ENCODE measurements at regions not wholly inside any gene's neighbourhood (a gene's known extent, or its start where the extent isn't known, plus 50 kb on each side); places are given as distances from the start of the nearest gene placed in this dataset.

- H3K27ac Mint-ChIP-seq, result no peak overlapping the region
- no peak overlapping the region for H3K4me3 Mint-ChIP-seq (ENCODE audit: low read depth)
Observed at GRCh38 chr13:106986687-106987426, 418.9 kb upstream of the ARGLU1 start.

GRCh38 chr13:106986033-106986484, 418.1 kb upstream of the ARGLU1 start:
- Mint-ChIP-seq H3K27ac (no peak overlapping the region), H3K4me3 (ENCODE audit: low read depth) (no peak overlapping the region), H3K4me1 (ENCODE audit: low read depth) (peaks cover 14% of the 10 kb centered on the region), H3K27me3 (no peaks in the 10 kb centered on the region), H3K9me3 (ENCODE audit: low read depth) (peaks cover 6% of the 10 kb centered on the region), H3K36me3 (ENCODE audit: insufficient read depth) (no peaks in the 10 kb centered on the region)
- no peak for DNase-seq (ENCODE audit: low spot score, unreplicated experiment)
- no peak for TF ChIP-seq CTCF (IDR thresholded peaks at IDR 0.05; ENCODE audit: unreplicated experiment)

More at GRCh38 chr13:106986687-106987426, 418.9 kb upstream of the ARGLU1 start:
- no peak for TF ChIP-seq CTCF (IDR thresholded peaks at IDR 0.05; ENCODE audit: unreplicated experiment)
- DNase-seq (ENCODE audit: low spot score, unreplicated experiment), result no peak
- Mint-ChIP-seq H3K9me3 (ENCODE audit: low read depth) (peaks cover 4% of the 10 kb centered on the region), H3K36me3 (ENCODE audit: insufficient read depth) (no peaks in the 10 kb centered on the region), H3K27me3 (no peaks in the 10 kb centered on the region), H3K4me1 (ENCODE audit: low read depth) (peaks cover 14% of the 10 kb centered on the region)

GRCh38 chr13:106985481-106985880, 417.5 kb upstream of the ARGLU1 start:
- H3K4me1 Mint-ChIP-seq (ENCODE audit: low read depth), result peaks cover 14% of the 10 kb centered on the region
- no peak for DNase-seq (ENCODE audit: low spot score, unreplicated experiment)
- peaks cover 6% of the 10 kb centered on the region for H3K9me3 Mint-ChIP-seq (ENCODE audit: low read depth)
- H3K4me3 Mint-ChIP-seq (ENCODE audit: low read depth), result no peak overlapping the region
- H3K27me3 Mint-ChIP-seq, result no peaks in the 10 kb centered on the region
- H3K36me3 Mint-ChIP-seq (ENCODE audit: insufficient read depth), result no peaks in the 10 kb centered on the region
- H3K27ac Mint-ChIP-seq, result no peak overlapping the region
- no peak for TF ChIP-seq CTCF (IDR thresholded peaks at IDR 0.05; ENCODE audit: unreplicated experiment)

GRCh38 chr13:106981051-106981450, 413.1 kb upstream of the ARGLU1 start:
- peaks cover 10% of the 10 kb centered on the region for H3K9me3 Mint-ChIP-seq (ENCODE audit: low read depth)
- no peak for TF ChIP-seq CTCF (IDR thresholded peaks at IDR 0.05; ENCODE audit: unreplicated experiment)
- H3K4me3 Mint-ChIP-seq (ENCODE audit: low read depth), result no peak overlapping the region
- H3K36me3 Mint-ChIP-seq (ENCODE audit: insufficient read depth), result no peaks in the 10 kb centered on the region
- no peaks in the 10 kb centered on the region for H3K27me3 Mint-ChIP-seq
- DNase-seq (ENCODE audit: low spot score, unreplicated experiment), result no peak
- no peak overlapping the region for H3K27ac Mint-ChIP-seq
- H3K4me1 Mint-ChIP-seq (ENCODE audit: low read depth), result peaks cover 18% of the 10 kb centered on the region

GRCh38 chr13:106967391-106967790, 399.5 kb upstream of the ARGLU1 start:
- Mint-ChIP-seq H3K27me3 (no peaks in the 10 kb centered on the region), H3K27ac (no peak overlapping the region), H3K9me3 (ENCODE audit: low read depth) (no peaks in the 10 kb centered on the region), H3K4me3 (ENCODE audit: low read depth) (no peak overlapping the region), H3K4me1 (ENCODE audit: low read depth) (no peaks in the 10 kb centered on the region), H3K36me3 (ENCODE audit: insufficient read depth) (no peaks in the 10 kb centered on the region)
- TF ChIP-seq CTCF (IDR thresholded peaks at IDR 0.05; ENCODE audit: unreplicated experiment), result no peak
- DNase-seq (ENCODE audit: low spot score, unreplicated experiment), result no peak

All from progenitor cell of endocrine pancreas (in vitro differentiated cells).